ENCODE measurements at regions not wholly inside any gene's neighbourhood (a gene's known extent, or its start where the extent isn't known, plus 50 kb on each side); places are given as distances from the start of the nearest gene placed in this dataset.
A peak's percentile ranks its signal among the peaks of the same experiment; 100 is the strongest.
"Not testable (repeated sequence)": the region's sequence is repeated elsewhere in the genome, so short reads cannot be mapped to it uniquely, and the experiment has no call there.

- Histone ChIP-seq H3K9me3 (ENCODE audit: control insufficient read depth in 2 of 2, low read length in 2 of 2) (no peaks in the 10 kb centered on the region), H3K4me1 (ENCODE audit: control insufficient read depth, insufficient read depth, low read length, poor library complexity, severe bottlenecking) (no peaks in the 10 kb centered on the region), H3K4me3 (ENCODE audit: low read depth, low read length) (no peak overlapping the region), H3K36me3 (ENCODE audit: control insufficient read depth, insufficient read depth, low read length) (no peaks in the 10 kb centered on the region), H3K27ac (ENCODE audit: insufficient read depth, low read length, poor library complexity, severe bottlenecking) (no peak overlapping the region), H3K27me3 (ENCODE audit: control insufficient read depth, insufficient read depth, low read length) (no peaks in the 10 kb centered on the region)
- H3K4me3 Mint-ChIP-seq: no peak overlapping the region
- no peak overlapping the region for H3K27ac Mint-ChIP-seq
- H3K36me3 Mint-ChIP-seq: no peaks in the 10 kb centered on the region
- H3K9me3 Mint-ChIP-seq: no peaks in the 10 kb centered on the region
- H3K27me3 Mint-ChIP-seq: peaks cover 10% of the 10 kb centered on the region
- H3K4me1 Mint-ChIP-seq: no peaks in the 10 kb centered on the region
- DNase-seq (no peak), ATAC-seq (ENCODE audit: low read depth in 2 of 2) (no peak)
Observed at GRCh38 chr10:29780639-29781038, 145.9 kb upstream of the SVIL start.

- no peaks in the 10 kb centered on the region for H3K4me1 Mint-ChIP-seq
- H3K36me3 Mint-ChIP-seq: no peaks in the 10 kb centered on the region
- no peaks in the 10 kb centered on the region for H3K4me1 ChIP-seq (ENCODE audit: control insufficient read depth, insufficient read depth, low read length, poor library complexity, severe bottlenecking)
- ATAC-seq (ENCODE audit: low read depth in 2 of 2) (no peak), DNase-seq (no peak)
- H3K27me3 Mint-ChIP-seq: peaks cover 11% of the 10 kb centered on the region
- H3K27me3 ChIP-seq (ENCODE audit: control insufficient read depth, insufficient read depth, low read length): no peaks in the 10 kb centered on the region
- no peaks in the 10 kb centered on the region for H3K9me3 ChIP-seq (ENCODE audit: control insufficient read depth in 2 of 2, low read length in 2 of 2)
- H3K9me3 Mint-ChIP-seq: no peaks in the 10 kb centered on the region
- no peaks in the 10 kb centered on the region for H3K36me3 ChIP-seq (ENCODE audit: control insufficient read depth, insufficient read depth, low read length)
- H3K27ac Mint-ChIP-seq: no peak overlapping the region
- no peak overlapping the region for H3K4me3 Mint-ChIP-seq
- H3K27ac ChIP-seq (ENCODE audit: insufficient read depth, low read length, poor library complexity, severe bottlenecking): no peak overlapping the region
- no peak overlapping the region for H3K4me3 ChIP-seq (ENCODE audit: low read depth, low read length)
Observed at GRCh38 chr10:29780096-29780495, 145.3 kb upstream of the SVIL start.

DNA sequence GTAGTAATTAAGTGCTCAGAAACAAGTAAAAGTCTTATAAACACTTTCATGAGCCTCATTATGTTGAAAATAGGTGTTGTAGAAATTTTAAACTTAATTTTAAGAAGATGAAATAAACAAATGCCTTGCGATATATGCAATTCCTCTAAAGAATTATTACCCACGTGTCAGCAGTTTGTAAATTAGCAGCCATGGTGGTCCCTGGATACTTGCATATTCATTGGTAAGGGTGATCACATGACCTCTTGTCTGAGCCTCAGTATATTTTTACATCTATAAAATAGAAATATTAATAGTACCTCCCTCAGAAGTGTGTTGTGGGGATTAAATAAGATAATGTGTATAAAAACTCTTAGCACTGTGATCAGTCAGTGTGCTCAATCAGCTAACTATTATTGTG, 141.5 kb upstream of the SVIL start:
- H3K27me3 Mint-ChIP-seq: peaks cover 16% of the 10 kb centered on the region
- peaks cover 0 to 9% (median 2%) of the 10 kb centered on the region in 4 donors for H3K4me1 Mint-ChIP-seq
- no peaks in the 10 kb centered on the region for H3K36me3 Mint-ChIP-seq
- no peak overlapping the region for H3K27ac Mint-ChIP-seq
- no peaks in the 10 kb centered on the region for H3K9me3 ChIP-seq (ENCODE audit: control insufficient read depth in 2 of 2, low read length in 2 of 2)
- no peak overlapping the region for H3K4me3 ChIP-seq (ENCODE audit: low read depth, low read length)
- no peak overlapping the region for H3K4me3 Mint-ChIP-seq
- no peak overlapping the region for H3K27ac ChIP-seq (ENCODE audit: insufficient read depth, low read length, poor library complexity, severe bottlenecking)
- no peaks in the 10 kb centered on the region for H3K4me1 ChIP-seq (ENCODE audit: control insufficient read depth, insufficient read depth, low read length, poor library complexity, severe bottlenecking)
- ATAC-seq (ENCODE audit: low read depth in 2 of 2) (no peak), DNase-seq (no peak)
- H3K36me3 ChIP-seq (ENCODE audit: control insufficient read depth, insufficient read depth, low read length): no peaks in the 10 kb centered on the region
- H3K27me3 ChIP-seq (ENCODE audit: control insufficient read depth, insufficient read depth, low read length): no peaks in the 10 kb centered on the region
- peaks cover 0 to 2% (median 0%) of the 10 kb centered on the region in 7 donors for H3K9me3 Mint-ChIP-seq

DNA sequence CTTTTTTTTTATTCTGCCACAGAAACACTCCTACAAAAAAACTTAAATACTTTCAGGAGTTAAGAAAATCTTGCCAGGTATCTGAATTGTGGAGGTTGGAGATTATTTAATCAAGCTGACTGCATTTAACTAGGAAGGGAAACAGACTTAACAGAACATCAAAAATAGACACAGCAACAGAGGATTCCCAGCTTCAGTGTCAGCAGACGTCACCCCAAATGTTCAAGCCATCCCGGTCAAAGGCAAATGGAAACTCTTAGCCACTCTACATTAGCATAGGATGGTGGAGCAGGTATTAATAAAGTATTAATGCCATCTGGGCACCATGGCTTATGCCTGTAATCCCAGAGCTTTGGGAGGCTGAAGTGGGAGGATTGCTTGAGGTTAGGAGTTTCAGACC, 139.7 kb upstream of the SVIL start:
- no peaks in the 10 kb centered on the region for H3K4me1 ChIP-seq (ENCODE audit: control insufficient read depth, insufficient read depth, low read length, poor library complexity, severe bottlenecking)
- Mint-ChIP-seq H3K9me3 (peaks cover 0 to 2% (median 0%) of the 10 kb centered on the region in 7 donors), H3K27ac (no peak overlapping the region), H3K4me3 (no peak overlapping the region), H3K4me1 (peaks cover 0 to 9% (median 2%) of the 10 kb centered on the region in 4 donors), H3K36me3 (no peaks in the 10 kb centered on the region), H3K27me3 (peaks cover 21% of the 10 kb centered on the region)
- no peaks in the 10 kb centered on the region for H3K36me3 ChIP-seq (ENCODE audit: control insufficient read depth, insufficient read depth, low read length)
- DNase-seq (no peak), ATAC-seq (ENCODE audit: low read depth in 2 of 2) (no peak)
- H3K4me3 ChIP-seq (ENCODE audit: low read depth, low read length): no peak overlapping the region
- no peak overlapping the region for H3K27ac ChIP-seq (ENCODE audit: insufficient read depth, low read length, poor library complexity, severe bottlenecking)
- no peaks in the 10 kb centered on the region for H3K9me3 ChIP-seq (ENCODE audit: control insufficient read depth in 2 of 2, low read length in 2 of 2)
- no peaks in the 10 kb centered on the region for H3K27me3 ChIP-seq (ENCODE audit: control insufficient read depth, insufficient read depth, low read length)

GRCh38 chr10:29773675-29774091, 138.9 kb upstream of the SVIL start:
- no peaks in the 10 kb centered on the region for H3K36me3 ChIP-seq (ENCODE audit: control insufficient read depth, insufficient read depth, low read length)
- Mint-ChIP-seq H3K4me1 (peaks cover 0 to 9% (median 2%) of the 10 kb centered on the region in 4 donors), H3K4me3 (no peak overlapping the region), H3K27me3 (peaks cover 21% of the 10 kb centered on the region), H3K36me3 (no peaks in the 10 kb centered on the region), H3K9me3 (peaks cover 0 to 2% (median 0%) of the 10 kb centered on the region in 7 donors), H3K27ac (no peak overlapping the region)
- no peaks in the 10 kb centered on the region for H3K27me3 ChIP-seq (ENCODE audit: control insufficient read depth, insufficient read depth, low read length)
- no peaks in the 10 kb centered on the region for H3K4me1 ChIP-seq (ENCODE audit: control insufficient read depth, insufficient read depth, low read length, poor library complexity, severe bottlenecking)
- no peak overlapping the region for H3K4me3 ChIP-seq (ENCODE audit: low read depth, low read length)
- ATAC-seq (ENCODE audit: low read depth in 2 of 2): no peak
- no peak for DNase-seq
- no peak overlapping the region for H3K27ac ChIP-seq (ENCODE audit: insufficient read depth, low read length, poor library complexity, severe bottlenecking)
- no peaks in the 10 kb centered on the region for H3K9me3 ChIP-seq (ENCODE audit: control insufficient read depth in 2 of 2, low read length in 2 of 2)

DNA sequence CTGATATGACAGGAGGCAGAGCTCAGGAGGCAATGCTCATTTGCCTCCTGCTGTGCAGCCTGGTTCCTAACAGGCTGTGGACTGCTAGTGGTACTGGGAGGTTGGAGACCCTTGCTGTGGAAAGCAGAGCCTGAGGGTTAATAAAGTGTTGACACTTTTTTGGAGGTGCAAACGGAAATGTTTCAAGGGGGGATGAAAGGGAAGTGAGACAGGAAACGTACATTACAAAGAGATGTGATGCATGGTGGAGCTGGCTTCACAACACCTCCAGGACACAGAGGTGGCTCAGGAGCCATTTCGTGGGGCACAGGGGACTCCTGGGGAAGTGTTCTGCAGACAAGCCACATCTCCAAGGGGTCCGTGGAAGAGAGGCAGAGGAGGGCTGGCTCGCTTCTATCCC, 137.6 kb upstream of the SVIL start:
- H3K4me1 Mint-ChIP-seq: peaks cover 0 to 9% (median 2%) of the 10 kb centered on the region in 4 donors
- peaks cover 0 to 2% (median 0%) of the 10 kb centered on the region in 7 donors for H3K9me3 Mint-ChIP-seq
- H3K36me3 ChIP-seq (ENCODE audit: control insufficient read depth, insufficient read depth, low read length): no peaks in the 10 kb centered on the region
- H3K27ac ChIP-seq (ENCODE audit: insufficient read depth, low read length, poor library complexity, severe bottlenecking): no peak overlapping the region
- ATAC-seq (ENCODE audit: low read depth in 2 of 2) (no peak), DNase-seq (peak in 1 of 3 donors; percentile 33)
- no peak overlapping the region for H3K4me3 ChIP-seq (ENCODE audit: low read depth, low read length)
- peaks cover 21% of the 10 kb centered on the region for H3K27me3 Mint-ChIP-seq
- H3K36me3 Mint-ChIP-seq: no peaks in the 10 kb centered on the region
- H3K9me3 ChIP-seq (ENCODE audit: control insufficient read depth in 2 of 2, low read length in 2 of 2): no peaks in the 10 kb centered on the region
- H3K4me3 Mint-ChIP-seq: no peak overlapping the region
- H3K4me1 ChIP-seq (ENCODE audit: control insufficient read depth, insufficient read depth, low read length, poor library complexity, severe bottlenecking): no peaks in the 10 kb centered on the region
- H3K27me3 ChIP-seq (ENCODE audit: control insufficient read depth, insufficient read depth, low read length): no peaks in the 10 kb centered on the region
- peak overlapping the region in 1 of 3 donors; percentile 57 for H3K27ac Mint-ChIP-seq

GRCh38 chr10:29771376-29771775, 136.6 kb upstream of the SVIL start:
- Histone ChIP-seq H3K9me3 (ENCODE audit: control insufficient read depth in 2 of 2, low read length in 2 of 2) (no peaks in the 10 kb centered on the region), H3K27me3 (ENCODE audit: control insufficient read depth, insufficient read depth, low read length) (no peaks in the 10 kb centered on the region), H3K4me3 (ENCODE audit: low read depth, low read length) (no peak overlapping the region), H3K4me1 (ENCODE audit: control insufficient read depth, insufficient read depth, low read length, poor library complexity, severe bottlenecking) (no peaks in the 10 kb centered on the region), H3K36me3 (ENCODE audit: control insufficient read depth, insufficient read depth, low read length) (no peaks in the 10 kb centered on the region), H3K27ac (ENCODE audit: insufficient read depth, low read length, poor library complexity, severe bottlenecking) (no peak overlapping the region)
- DNase-seq (no peak), ATAC-seq (ENCODE audit: low read depth in 2 of 2) (no peak)
- Mint-ChIP-seq H3K36me3 (no peaks in the 10 kb centered on the region), H3K27ac (no peak overlapping the region), H3K4me3 (no peak overlapping the region), H3K27me3 (peaks cover 21% of the 10 kb centered on the region), H3K9me3 (peaks cover 0 to 3% (median 0%) of the 10 kb centered on the region in 7 donors), H3K4me1 (peaks cover 0 to 9% (median 2%) of the 10 kb centered on the region in 4 donors)

DNA sequence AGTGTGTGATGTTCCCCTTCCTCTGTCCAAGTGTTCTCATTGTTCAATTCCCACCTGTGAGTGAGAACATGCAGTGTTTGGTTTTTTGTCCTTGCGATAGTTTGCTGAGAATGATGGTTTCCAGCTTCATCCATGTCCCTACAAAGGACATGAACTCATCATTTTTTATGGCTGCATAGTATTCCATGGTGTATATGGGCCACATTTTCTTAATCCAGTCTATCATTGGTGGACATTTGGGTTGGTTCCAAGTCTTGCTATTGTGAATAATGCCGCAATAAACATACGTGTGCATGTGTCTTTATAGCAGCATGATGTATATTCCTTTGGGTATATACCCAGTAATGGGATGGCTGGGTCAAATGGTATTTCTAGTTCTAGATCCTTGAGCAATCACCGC, 134.5 kb upstream of the SVIL start:
- H3K4me1 ChIP-seq (ENCODE audit: control insufficient read depth, insufficient read depth, low read length, poor library complexity, severe bottlenecking); H3K9me3 Mint-ChIP-seq; H3K27me3 ChIP-seq (ENCODE audit: control insufficient read depth, insufficient read depth, low read length); H3K36me3 ChIP-seq (ENCODE audit: control insufficient read depth, insufficient read depth, low read length); H3K27ac Mint-ChIP-seq; H3K4me1 Mint-ChIP-seq; H3K4me3 Mint-ChIP-seq; DNase-seq; ATAC-seq (ENCODE audit: low read depth in 2 of 2); H3K4me3 ChIP-seq (ENCODE audit: low read depth, low read length); H3K36me3 Mint-ChIP-seq; H3K27ac ChIP-seq (ENCODE audit: insufficient read depth, low read length, poor library complexity, severe bottlenecking); H3K9me3 ChIP-seq (ENCODE audit: control insufficient read depth in 2 of 2, low read length in 2 of 2): not testable (repeated sequence)
- H3K27me3 Mint-ChIP-seq: peaks cover 12% of the 10 kb centered on the region
